Testis (tissue), 2 donors: ENCODE measurements at regions not wholly inside any gene's neighbourhood (a gene's known extent, or its start where the extent isn't known, plus 50 kb on each side); places are given as distances from the start of the nearest gene placed in this dataset.
"Not testable (repeated sequence)": the region's sequence is repeated elsewhere in the genome, so short reads cannot be mapped to it uniquely, and the experiment has no call there.

ENCODE experiments used
- DNase-seq: peaks from one replicate; pipeline ENCODE4 v3.0.0-alpha.2; 2019
- H3K27ac ChIP-seq, 2 donors: fragments of 200-600 bp; sonication (generic); one replicate each; pipeline ENCODE4 v1.5.1; 2019
- H3K27me3 ChIP-seq: fragments of 200-600 bp; sonication (generic); one replicate; pipeline ENCODE4 v1.5.1; 2019
- H3K36me3 ChIP-seq: fragments of 200-600 bp; sonication (generic); one replicate; pipeline ENCODE4 v1.5.1; 2017; ENCODE audit warnings: low read depth; ENCODE audit errors: missing control alignments
- H3K4me1 ChIP-seq: fragments of 200-600 bp; sonication (generic); one replicate; pipeline ENCODE4 v1.5.1; 2019
- H3K4me3 ChIP-seq, 2 donors: fragments of 200-600 bp; sonication (generic); one replicate each; pipeline ENCODE4 v1.5.1; 2017 to 2019
- H3K9me3 ChIP-seq: fragments of 200-600 bp; sonication (generic); one replicate; pipeline ENCODE4 v1.5.1; 2017
- CTCF ChIP-seq, 3 experiments: fragments of 450-650 bp in 2 of 3; fragments of 200-600 bp in 1 of 3; sonication (generic) in 1 of 3; IDR thresholded peaks; one replicate each; pipeline ENCODE4 v1.5.1; 2016 to 2019; ENCODE audit warnings: antibody characterized with exemption in 3 of 3, mild to moderate bottlenecking in 2 of 3, moderate library complexity in 1 of 3
- POLR2A ChIP-seq: fragments of 450-650 bp; IDR thresholded peaks from one replicate; pipeline ENCODE4 v1.6.1; 2017; ENCODE audit warnings: antibody characterized with exemption, mild to moderate bottlenecking, moderate library complexity
- WGBS, 2 donors: methylation state at CpG; one replicate each; pipeline ENCODE4 v1.1.5; 2018; 5-methylcytosine and 5-hydroxymethylcytosine counted together
- intact Hi-C: fragments of 100-400 bp; cut with DNase I; formaldehyde crosslinking; loops from one replicate; pipeline ENCODE4 v1.15.1; 2023; ENCODE audit warnings: low total_unique reads

DNA sequence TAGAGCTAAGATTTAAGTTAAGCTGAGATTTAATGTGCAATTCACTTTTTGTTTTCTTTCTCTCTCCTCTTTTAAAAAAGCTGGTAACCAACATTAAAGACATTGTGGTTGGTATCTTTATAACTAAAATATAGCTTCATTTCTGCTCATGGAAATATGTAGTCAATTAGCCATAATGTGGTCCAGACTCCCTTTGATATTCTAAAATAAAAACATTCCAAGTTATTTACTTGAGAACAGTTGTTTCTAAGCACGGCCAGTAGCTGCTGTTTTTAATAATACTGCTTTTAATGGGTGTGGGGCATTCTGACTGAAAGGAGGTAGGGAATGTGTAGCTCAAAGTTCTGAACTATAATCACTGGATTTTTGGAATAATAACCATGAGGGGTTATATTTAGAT is 183.3 kb upstream of the FBXO11 start:
- H3K4me1 ChIP-seq, result no peaks in the 10 kb centered on the region
- 56 to 66% methylated on average over 1 of the region's 1 CpG for WGBS, 2 donors
- no peaks in the 10 kb centered on the region for H3K36me3 ChIP-seq
- no peak overlapping the region for H3K4me3 ChIP-seq
- H3K27ac ChIP-seq, result no peak overlapping the region
- DNase-seq, result no peak
- intact Hi-C loops, result no loop called here
- H3K27me3 ChIP-seq, result no peaks in the 10 kb centered on the region
- H3K9me3 ChIP-seq, result no peaks in the 10 kb centered on the region
- TF ChIP-seq POLR2A (no peak), CTCF (IDR thresholded peaks at IDR 0.05) (no peak)

DNA sequence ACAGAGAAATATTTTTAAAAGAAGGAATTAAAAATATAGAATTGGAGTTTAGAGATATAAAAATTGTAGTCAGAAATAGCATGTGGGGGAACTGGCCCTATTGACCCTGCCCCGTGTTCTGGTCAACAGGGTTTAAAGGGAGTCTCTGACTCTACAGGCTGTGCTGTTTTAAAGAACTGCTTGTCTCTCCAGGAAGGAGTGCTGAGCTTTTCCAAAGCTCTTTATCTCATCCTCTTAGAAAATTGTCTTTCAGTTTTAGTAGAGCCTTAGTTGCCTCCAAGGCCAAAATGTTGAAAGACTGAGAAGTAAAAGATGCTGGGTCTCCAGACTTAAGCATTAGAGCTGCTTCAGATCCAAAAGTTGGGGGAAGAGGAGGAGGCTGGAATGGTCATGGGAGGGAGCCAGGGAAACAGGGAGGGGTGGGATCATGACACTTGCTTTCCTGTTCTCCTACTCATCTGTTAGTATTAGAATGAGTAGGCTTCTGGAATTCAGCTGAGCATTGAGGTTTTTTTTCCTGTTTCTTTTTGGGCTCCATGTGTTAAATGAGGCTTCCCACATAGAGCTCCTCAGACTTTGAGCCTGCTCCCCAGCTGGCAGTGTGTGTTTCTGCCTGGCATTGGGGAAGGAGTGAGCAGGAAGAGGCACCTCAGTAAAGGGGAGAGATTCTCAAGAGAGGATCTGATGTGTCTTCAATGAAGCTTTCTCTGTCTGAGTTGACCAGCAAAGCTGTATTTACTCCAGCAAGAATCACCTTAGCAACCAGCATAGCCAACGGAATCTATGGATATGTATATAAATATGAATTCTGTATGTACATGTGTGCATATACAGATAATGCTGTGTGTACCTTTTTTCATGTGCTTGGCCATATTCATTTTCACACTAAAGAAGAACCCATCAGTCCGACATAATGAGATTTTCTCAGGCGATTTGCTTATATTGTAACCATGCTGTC is 186.8 kb upstream of the FBXO11 start:
- intact Hi-C loops, result no loop called here
- 74 to 82% methylated on average over 4 of the region's 4 CpGs for WGBS, 2 donors

DNA sequence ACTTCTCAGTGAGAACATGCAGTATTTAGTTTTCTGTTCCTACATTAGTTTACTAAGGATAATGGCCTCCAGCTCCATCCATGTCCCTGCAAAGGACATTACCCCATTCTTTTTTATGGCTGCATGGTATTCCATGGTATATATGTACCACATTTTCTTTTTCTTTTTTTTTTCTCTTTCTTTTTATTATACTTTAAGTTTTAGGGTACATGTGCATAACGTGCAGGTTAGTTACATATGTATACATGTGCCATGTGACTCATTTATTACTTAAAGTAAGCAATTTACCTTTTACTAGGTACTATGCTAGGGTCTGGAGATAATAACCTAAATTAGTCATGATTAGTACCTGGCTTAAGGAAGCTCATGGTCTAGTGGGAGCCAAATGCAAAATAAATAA is 190.5 kb upstream of the FBXO11 start:
- H3K27me3 ChIP-seq, H3K27ac ChIP-seq, H3K36me3 ChIP-seq, DNase-seq, H3K4me1 ChIP-seq, H3K9me3 ChIP-seq, H3K4me3 ChIP-seq, intact Hi-C loops: not testable (repeated sequence)
- WGBS, 2 donors, result 89 to 100% methylated on average over 1 of the region's 1 CpG

More for the DNA sequence above, 186.8 kb upstream of the FBXO11 start:
- no peaks in the 10 kb centered on the region for H3K4me1 ChIP-seq
- H3K27ac ChIP-seq, result no peak overlapping the region
- no peak for TF ChIP-seq POLR2A
- TF ChIP-seq CTCF (IDR thresholded peaks at IDR 0.05), result no peak
- H3K9me3 ChIP-seq, result no peaks in the 10 kb centered on the region
- H3K4me3 ChIP-seq, result no peak overlapping the region
- no peak for DNase-seq
- H3K36me3 ChIP-seq, result no peaks in the 10 kb centered on the region
- H3K27me3 ChIP-seq, result no peaks in the 10 kb centered on the region

- Histone ChIP-seq H3K27ac (no peak overlapping the region), H3K36me3 (no peaks in the 10 kb centered on the region), H3K27me3 (no peaks in the 10 kb centered on the region), H3K4me1 (no peaks in the 10 kb centered on the region), H3K4me3 (no peak overlapping the region), H3K9me3 (no peaks in the 10 kb centered on the region)
- TF ChIP-seq POLR2A (no peak), CTCF (IDR thresholded peaks at IDR 0.05) (no peak)
- WGBS, 2 donors, result 84 to 89% methylated on average over 1 of the region's 1 CpG
- intact Hi-C loops, result no loop called here
- DNase-seq, result no peak
Observed at GRCh38 chr2:48098539-48098938, 192.2 kb upstream of the FBXO11 start.

GRCh38 chr2:48104418-48104817 is 198.1 kb upstream of the FBXO11 start:
- TF ChIP-seq POLR2A, result no peak
- no peak for TF ChIP-seq CTCF (IDR thresholded peaks at IDR 0.05)
- intact Hi-C loops, result no loop called here
- H3K4me1 ChIP-seq, result no peaks in the 10 kb centered on the region
- H3K9me3 ChIP-seq, result no peaks in the 10 kb centered on the region
- no peaks in the 10 kb centered on the region for H3K36me3 ChIP-seq
- H3K27me3 ChIP-seq, result no peaks in the 10 kb centered on the region
- DNase-seq, result no peak
- H3K4me3 ChIP-seq, result no peak overlapping the region
- no peak overlapping the region for H3K27ac ChIP-seq
